HG03460 (cell line): ENCODE measurements at regions not wholly inside any gene's neighbourhood (a gene's known extent, or its start where the extent isn't known, plus 50 kb on each side); places are given as distances from the start of the nearest gene placed in this dataset.

ENCODE experiments used
- ATAC-seq: cut with Tn5 transposase; IDR thresholded peaks from one replicate; pipeline ENCODE4 v1.9.1; 2021; ENCODE audit not compliant: unreplicated experiment

DNA sequence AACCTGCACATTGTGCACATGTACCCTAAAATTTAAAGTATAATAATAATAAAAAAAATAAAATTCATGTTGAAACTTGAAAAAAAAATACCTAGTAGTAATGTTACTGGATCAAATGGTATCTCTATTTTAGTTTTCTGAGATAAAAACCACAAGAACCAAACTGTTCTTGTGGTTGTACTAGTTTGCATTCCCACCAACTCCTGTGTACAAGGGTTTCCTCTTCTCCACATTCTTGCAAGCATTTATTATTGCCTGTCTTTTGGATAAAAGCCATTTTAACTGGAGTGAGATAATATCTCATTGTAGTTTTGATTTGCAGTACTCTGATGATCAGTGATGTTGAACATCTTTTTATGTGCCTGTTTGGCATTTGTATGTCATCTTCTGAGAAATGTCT lies 177.7 kb downstream of the KIF20B start:
- ATAC-seq: no peak

DNA sequence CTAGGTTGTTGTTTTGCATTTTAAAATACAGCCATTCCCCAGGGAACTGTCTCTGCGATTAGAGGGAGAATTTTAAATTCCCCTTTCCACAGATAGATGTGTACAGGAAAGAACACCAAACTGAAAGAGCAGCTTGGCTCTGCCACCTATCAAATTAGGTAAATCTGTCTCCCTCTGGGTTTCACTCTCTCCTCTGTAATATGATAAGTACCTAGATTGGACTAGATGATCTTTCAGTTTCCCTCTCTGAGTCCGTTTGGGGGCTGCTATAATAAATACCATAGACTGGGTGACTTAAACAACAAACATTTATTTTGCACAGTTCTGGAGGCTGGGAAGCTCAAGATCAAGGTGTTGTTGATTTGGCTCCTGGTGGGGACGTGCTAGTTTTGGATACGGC lies 186.0 kb downstream of the KIF20B start:
- peak; percentile 41 for ATAC-seq

DNA sequence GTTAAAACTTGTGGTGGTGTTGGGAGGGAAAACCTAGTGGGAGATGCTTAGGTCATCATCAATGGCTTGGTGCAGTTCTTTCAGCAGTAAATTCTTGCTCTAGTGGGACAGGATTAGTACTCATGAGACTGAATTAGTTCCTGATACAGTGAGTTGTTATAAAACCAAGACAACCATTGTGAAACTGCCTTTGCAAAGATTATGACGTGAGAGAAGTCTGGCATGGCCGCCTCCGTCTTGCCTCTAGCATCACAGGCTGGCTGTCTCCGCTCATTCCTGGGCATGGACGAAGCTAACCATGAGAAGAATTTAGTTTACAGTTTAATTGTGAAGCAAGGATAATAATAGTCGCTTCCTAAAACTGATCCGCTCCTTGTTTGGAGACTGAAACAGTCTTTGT lies 186.4 kb downstream of the KIF20B start:
- peak; percentile 54 for ATAC-seq

DNA sequence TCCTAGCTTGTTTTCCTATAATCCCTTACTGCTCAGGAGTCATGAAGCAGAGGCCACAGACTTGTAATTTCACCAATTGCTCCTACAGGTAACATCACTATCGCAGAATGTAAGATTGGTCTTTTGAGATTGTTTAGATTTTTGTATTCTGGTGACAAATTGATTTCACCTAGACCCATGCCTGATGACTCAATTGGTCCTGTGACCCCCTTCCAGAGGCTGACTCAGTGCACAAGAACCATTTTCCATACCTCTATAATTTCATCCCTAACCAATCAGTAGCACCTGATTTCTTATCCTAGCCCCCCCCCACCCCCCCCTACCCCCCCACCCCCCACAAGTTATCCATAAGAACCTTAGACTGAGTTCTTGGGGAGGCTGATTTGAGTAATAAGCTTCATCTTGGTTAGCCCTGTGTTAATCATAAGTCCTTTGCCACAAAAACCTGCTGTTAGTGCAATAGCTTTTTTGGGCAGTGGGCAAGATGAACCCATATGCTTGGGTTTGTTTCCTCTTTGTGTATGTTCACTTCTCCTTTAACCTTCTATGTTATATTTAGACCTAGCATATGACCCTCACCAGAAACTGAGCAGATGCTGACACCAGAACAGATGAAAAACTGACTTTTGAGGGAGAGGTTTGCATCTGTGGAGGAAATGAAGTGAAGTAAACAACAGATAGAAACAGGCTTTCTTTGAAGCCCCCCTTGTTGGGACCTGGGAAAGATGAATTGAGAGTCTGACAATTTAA lies 187.1 kb downstream of the KIF20B start:
- ATAC-seq: peak; percentile 83

GRCh38 chr10:89889606-89890005 lies 188.2 kb downstream of the KIF20B start:
- ATAC-seq: no peak

- no peak for ATAC-seq
Measured at GRCh38 chr10:89891006-89891535, 189.7 kb downstream of the KIF20B start.

- ATAC-seq: no peak
Measured at GRCh38 chr10:89894051-89894450, 192.7 kb downstream of the KIF20B start.

DNA sequence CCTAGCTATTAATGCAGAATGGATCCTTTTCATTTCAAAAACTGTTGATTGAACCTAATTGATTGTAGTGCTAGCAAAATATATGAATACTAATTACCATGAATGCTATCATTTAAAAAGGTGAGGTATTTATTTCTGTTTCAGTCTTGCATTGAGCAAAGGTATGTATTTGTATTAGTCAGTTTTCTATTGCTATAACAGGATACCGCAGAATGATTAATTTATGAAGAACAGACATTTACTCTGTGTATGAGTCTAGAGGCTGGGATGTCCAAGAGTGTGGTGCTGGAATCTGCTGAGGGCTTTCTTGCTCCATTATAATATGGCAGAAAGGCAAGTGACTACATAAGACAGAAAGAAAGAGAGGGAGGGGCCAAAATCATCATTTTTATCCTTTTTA lies 199.2 kb downstream of the KIF20B start:
- no peak for ATAC-seq

DNA sequence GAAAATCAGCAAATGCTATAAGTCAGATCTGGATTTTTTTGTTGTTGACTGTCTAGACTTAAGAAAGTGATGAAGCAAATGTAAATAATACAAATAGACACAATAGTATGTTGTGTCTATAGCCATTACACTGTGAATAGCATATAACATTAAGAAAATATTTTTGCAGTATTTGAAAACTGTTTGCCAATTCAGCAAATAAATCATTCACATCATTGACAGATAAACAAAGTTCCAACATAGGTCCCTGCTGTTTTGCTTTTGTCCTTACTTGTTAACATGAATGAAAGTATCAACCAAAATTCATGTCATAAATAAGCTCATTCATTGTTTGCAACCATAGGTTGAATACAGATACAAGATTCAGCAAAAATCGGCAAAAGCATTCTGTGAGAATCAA lies 200.5 kb downstream of the KIF20B start:
- no peak for ATAC-seq

DNA sequence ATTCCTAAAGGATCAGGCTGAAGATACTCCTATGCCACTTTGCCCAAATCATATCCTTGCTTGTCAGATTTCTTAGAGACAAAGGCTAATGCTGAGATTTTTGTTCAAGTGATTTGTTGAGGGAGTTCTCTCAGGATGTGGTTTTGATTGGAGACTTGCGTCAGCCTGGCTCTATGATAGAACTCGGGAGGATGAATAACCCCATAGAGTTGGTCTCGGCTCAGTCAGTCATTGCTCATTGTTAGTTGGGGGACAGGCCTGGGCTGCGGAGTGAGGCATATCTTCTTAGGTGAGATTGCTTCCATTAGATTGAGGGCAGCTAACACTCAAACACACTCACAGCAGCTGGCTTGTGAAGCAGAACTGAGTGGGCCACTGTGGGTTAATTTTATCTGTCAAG lies 203.4 kb downstream of the KIF20B start:
- no peak for ATAC-seq

- ATAC-seq: no peak
Measured at GRCh38 chr10:89909752-89910151, 208.4 kb downstream of the KIF20B start.

GRCh38 chr10:89915021-89915420 lies 213.6 kb downstream of the KIF20B start:
- ATAC-seq: no peak

DNA sequence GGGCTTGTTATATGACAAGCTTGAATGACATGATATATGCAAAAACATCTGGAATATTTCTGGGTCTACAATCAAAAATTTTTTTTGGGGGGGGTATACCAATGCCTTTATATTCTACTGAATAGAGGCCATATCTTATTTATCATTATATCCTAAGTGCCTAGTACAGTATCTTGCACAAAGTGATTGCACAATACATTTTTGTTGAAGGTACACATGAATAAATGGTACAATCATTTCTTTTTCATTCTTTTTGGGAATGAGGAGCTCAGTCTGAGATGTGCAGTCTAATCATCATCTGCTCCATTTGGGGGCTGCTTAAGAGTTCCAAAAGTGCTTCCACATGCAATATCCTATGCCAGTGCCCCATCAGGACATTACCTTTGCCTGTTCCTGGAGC lies 214.6 kb downstream of the KIF20B start:
- ATAC-seq: no peak

DNA sequence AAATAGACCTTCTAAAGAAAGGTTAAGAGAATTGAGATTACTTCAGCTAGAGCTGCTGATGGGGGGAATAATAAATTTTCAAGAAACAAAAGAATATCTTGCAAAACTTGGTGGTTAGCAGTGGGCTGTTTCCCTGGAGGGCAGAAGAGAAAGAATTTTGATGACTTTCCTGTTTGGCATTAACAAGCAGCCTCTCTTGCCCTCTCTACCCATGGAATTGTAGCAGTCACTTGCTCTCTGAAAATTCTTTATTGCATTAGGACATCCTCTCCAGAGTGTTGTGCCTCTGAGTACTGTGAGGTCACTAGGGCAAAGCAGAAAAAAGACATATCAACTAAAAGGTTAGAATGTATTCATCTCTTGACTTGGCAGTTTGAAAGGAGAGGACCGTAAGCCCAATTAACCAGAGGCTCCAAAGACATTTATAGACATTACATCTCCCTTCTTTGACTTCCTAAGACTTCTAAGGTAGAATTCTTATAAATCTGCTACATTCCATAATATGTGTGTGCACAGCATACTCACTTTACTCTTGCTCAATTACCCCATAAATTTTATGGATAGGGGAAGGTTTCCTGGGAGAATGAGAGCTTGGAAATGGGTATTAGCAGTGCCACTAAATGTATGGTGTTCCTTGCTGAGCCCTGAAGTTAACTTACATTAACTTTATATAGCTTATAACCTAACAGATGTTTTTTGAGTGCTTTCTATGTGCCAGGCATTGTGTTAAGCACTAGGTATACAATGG lies 215.3 kb downstream of the KIF20B start:
- no peak for ATAC-seq

- ATAC-seq: no peak
Measured at GRCh38 chr10:89921403-89921802, 220.0 kb downstream of the KIF20B start.

DNA sequence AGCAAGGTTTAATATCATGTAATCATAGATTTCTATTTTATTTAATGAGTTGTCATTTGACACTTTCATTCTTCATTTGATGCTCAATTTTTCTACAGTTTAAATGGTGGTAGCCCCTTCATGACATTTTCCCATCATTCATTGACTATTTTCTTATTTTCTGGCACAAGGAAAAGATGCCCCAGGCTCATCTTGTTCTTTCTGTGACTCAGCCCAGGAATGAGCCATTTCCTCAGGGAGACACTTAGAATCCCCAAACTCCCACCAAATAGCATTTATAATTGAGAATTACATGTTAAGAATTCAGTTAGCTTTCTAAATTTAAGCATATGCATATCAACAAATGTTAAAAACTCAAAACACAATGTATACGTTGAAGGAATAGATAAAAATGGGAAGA lies 222.3 kb downstream of the KIF20B start:
- ATAC-seq: no peak

GRCh38 chr10:89924261-89924660 lies 222.9 kb downstream of the KIF20B start:
- ATAC-seq: no peak

- no peak for ATAC-seq
Measured at GRCh38 chr10:89926736-89927135, 225.3 kb downstream of the KIF20B start.

- no peak for ATAC-seq
Measured at GRCh38 chr10:89929282-89930026, 228.1 kb downstream of the KIF20B start.

DNA sequence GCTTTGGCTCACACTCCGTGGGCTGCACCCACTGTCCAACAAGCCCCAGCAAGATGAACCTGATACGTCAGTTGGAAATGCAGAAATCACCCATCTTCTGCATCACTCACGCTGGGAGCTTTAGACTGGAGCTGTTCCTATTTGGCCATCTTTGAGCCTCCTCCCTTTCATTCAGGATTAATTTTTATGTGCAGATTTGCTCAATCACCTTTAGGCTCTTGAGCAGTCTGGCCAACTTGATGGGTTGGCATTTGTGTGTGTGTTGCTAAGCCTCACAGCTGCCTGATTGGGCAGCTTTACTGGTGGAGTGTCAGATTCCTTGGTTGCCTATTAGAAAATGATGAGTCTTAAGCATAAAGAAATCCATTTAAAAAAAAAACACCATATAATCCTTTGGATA lies 236.1 kb downstream of the KIF20B start:
- no peak for ATAC-seq

DNA sequence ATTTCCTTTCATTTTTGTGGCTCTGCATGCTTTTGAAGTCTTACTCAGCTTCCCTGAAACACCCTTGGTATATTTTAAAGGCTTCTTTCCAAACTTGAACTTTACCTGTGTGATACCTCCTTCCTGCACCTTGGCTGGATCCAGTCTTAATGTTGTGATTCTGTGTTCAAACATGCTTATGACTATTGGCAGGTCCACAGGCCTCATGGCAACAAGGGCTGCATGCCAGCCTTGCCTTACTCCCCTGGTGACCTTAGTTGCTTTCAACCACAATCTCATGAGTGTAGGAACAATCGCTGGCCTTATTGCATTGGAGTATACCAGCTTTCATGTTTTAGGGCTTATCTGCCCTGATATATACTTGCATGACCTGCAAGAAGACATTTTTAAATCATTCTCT lies 238.7 kb downstream of the KIF20B start:
- ATAC-seq: no peak

DNA sequence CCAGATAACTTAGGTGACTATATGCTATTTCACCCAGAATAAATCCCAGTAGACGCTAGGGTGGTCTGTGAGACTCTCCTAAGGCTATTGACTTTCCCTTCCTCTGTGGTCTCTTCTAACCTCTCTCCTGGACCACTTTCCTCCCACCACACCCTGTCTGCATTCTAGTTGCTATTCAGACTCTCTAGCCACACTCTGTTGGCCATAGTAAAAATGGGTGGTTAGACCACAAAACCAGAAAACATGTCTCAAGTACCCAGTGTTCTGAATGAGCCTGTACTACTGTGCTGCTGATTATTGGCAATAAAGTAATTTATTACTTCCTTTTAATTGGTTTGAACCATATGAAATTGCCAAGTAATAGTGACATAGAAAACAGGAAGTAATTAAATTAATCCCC lies 240.8 kb downstream of the KIF20B start:
- ATAC-seq: no peak
